Testis (tissue), 2 donors: ENCODE measurements at regions not wholly inside any gene's neighbourhood (a gene's known extent, or its start where the extent isn't known, plus 50 kb on each side); places are given as distances from the start of the nearest gene placed in this dataset.
A peak's percentile ranks its signal among the peaks of the same experiment; 100 is the strongest.

Experiments
- DNase-seq: peaks from one replicate; pipeline ENCODE4 v3.0.0-alpha.2; 2019
- H3K27ac ChIP-seq, 2 donors: fragments of 200-600 bp; sonication (generic); one replicate each; pipeline ENCODE4 v1.5.1; 2019
- H3K27me3 ChIP-seq: fragments of 200-600 bp; sonication (generic); one replicate; pipeline ENCODE4 v1.5.1; 2019
- H3K36me3 ChIP-seq: fragments of 200-600 bp; sonication (generic); one replicate; pipeline ENCODE4 v1.5.1; 2017; ENCODE audit warnings: low read depth; ENCODE audit errors: missing control alignments
- H3K4me1 ChIP-seq: fragments of 200-600 bp; sonication (generic); one replicate; pipeline ENCODE4 v1.5.1; 2019
- H3K4me3 ChIP-seq, 2 donors: fragments of 200-600 bp; sonication (generic); one replicate each; pipeline ENCODE4 v1.5.1; 2017 to 2019
- H3K9me3 ChIP-seq: fragments of 200-600 bp; sonication (generic); one replicate; pipeline ENCODE4 v1.5.1; 2017
- CTCF ChIP-seq, 3 experiments: fragments of 450-650 bp in 2 of 3; fragments of 200-600 bp in 1 of 3; sonication (generic) in 1 of 3; IDR thresholded peaks; one replicate each; pipeline ENCODE4 v1.5.1; 2016 to 2019; ENCODE audit warnings: antibody characterized with exemption in 3 of 3, mild to moderate bottlenecking in 2 of 3, moderate library complexity in 1 of 3
- POLR2A ChIP-seq: fragments of 450-650 bp; IDR thresholded peaks from one replicate; pipeline ENCODE4 v1.6.1; 2017; ENCODE audit warnings: antibody characterized with exemption, mild to moderate bottlenecking, moderate library complexity
- WGBS, 2 donors: methylation state at CpG; one replicate each; pipeline ENCODE4 v1.1.5; 2018; 5-methylcytosine and 5-hydroxymethylcytosine counted together
- intact Hi-C: fragments of 100-400 bp; cut with DNase I; formaldehyde crosslinking; loops from one replicate; pipeline ENCODE4 v1.15.1; 2023; ENCODE audit warnings: low total_unique reads

GRCh38 chr5:155104441-155104840 lies 90.9 kb downstream of the KIF4B start:
- Histone ChIP-seq H3K4me3 (no peak overlapping the region), H3K27ac (no peak overlapping the region), H3K4me1 (no peaks in the 10 kb centered on the region), H3K36me3 (no peaks in the 10 kb centered on the region), H3K27me3 (no peaks in the 10 kb centered on the region), H3K9me3 (no peaks in the 10 kb centered on the region)
- TF ChIP-seq CTCF (IDR thresholded peaks at IDR 0.05) (no peak), POLR2A (no peak)
- intact Hi-C loops = no loop called here
- 92 to 96% methylated on average over 2 of the region's 2 CpGs for WGBS, 2 donors
- no peak for DNase-seq

- Histone ChIP-seq H3K4me3 (no peak overlapping the region), H3K9me3 (no peaks in the 10 kb centered on the region), H3K4me1 (no peaks in the 10 kb centered on the region), H3K36me3 (no peaks in the 10 kb centered on the region), H3K27me3 (no peaks in the 10 kb centered on the region), H3K27ac (no peak overlapping the region)
- no peak for DNase-seq
- intact Hi-C loops = no loop called here
- WGBS, 2 donors = 85% methylated on average over 4 of the region's 4 CpGs
- TF ChIP-seq CTCF (IDR thresholded peaks at IDR 0.05) (no peak), POLR2A (no peak)
Observed at GRCh38 chr5:155106221-155106620, 92.7 kb downstream of the KIF4B start.

- no peak for DNase-seq
- TF ChIP-seq CTCF (IDR thresholded peaks at IDR 0.05) (no peak), POLR2A (no peak)
- 70 to 86% methylated on average over 3 of the region's 3 CpGs for WGBS, 2 donors
Observed at GRCh38 chr5:155113888-155114287, 100.3 kb downstream of the KIF4B start.

GRCh38 chr5:155114655-155115054 lies 101.1 kb downstream of the KIF4B start:
- Histone ChIP-seq H3K9me3 (no peaks in the 10 kb centered on the region), H3K4me3 (peak overlapping the region in 1 of 2 donors; percentile 15), H3K36me3 (no peaks in the 10 kb centered on the region), H3K4me1 (no peaks in the 10 kb centered on the region), H3K27ac (no peak overlapping the region), H3K27me3 (no peaks in the 10 kb centered on the region)
- DNase-seq = no peak
- TF ChIP-seq CTCF (IDR thresholded peaks at IDR 0.05) (no peak), POLR2A (no peak)
- 81 to 86% methylated on average over 3 to 16 of the region's 25 CpGs for WGBS, 2 donors
- intact Hi-C loops = no loop called here

More at GRCh38 chr5:155113888-155114287, 100.3 kb downstream of the KIF4B start:
- H3K4me1 ChIP-seq = no peaks in the 10 kb centered on the region
- intact Hi-C loops = no loop called here
- H3K36me3 ChIP-seq = no peaks in the 10 kb centered on the region
- no peak overlapping the region for H3K4me3 ChIP-seq
- H3K27ac ChIP-seq = no peak overlapping the region
- H3K27me3 ChIP-seq = no peaks in the 10 kb centered on the region
- no peaks in the 10 kb centered on the region for H3K9me3 ChIP-seq

GRCh38 chr5:155116456-155117251 lies 103.1 kb downstream of the KIF4B start:
- H3K9me3 ChIP-seq = no peaks in the 10 kb centered on the region
- DNase-seq = no peak
- no peaks in the 10 kb centered on the region for H3K4me1 ChIP-seq
- 49 to 65% methylated on average over 13 of the region's 13 CpGs for WGBS, 2 donors
- no peak overlapping the region for H3K27ac ChIP-seq
- H3K36me3 ChIP-seq = no peaks in the 10 kb centered on the region
- H3K27me3 ChIP-seq = no peaks in the 10 kb centered on the region
- intact Hi-C loops = no loop called here
- no peak overlapping the region for H3K4me3 ChIP-seq
- TF ChIP-seq POLR2A (no peak), CTCF (IDR thresholded peaks at IDR 0.05) (no peak)
